ENCODE measurements at regions not wholly inside any gene's neighbourhood (a gene's known extent, or its start where the extent isn't known, plus 50 kb on each side); places are given as distances from the start of the nearest gene placed in this dataset.

DNA sequence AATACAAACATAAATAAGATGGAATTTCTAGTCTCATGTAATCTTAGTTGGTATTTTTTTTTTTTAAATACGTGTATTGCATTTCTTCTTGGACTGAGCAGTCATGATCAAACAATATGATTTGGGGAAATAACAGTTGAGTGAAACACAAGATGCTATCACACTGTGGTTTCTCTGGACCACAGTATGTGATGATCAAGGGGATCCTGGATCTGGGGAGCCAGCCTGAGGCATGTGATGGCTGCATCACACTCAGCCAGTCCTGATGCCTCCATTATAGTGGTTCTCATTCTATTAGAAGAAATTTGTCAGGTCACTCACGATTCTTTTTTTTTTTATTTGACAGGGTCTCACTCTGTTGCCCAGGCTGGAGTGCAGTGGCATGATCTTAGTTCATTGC is 495.9 kb upstream of the POT1 start:
- TF ChIP-seq EZH2 (IDR thresholded peaks at IDR 0.05; ENCODE audit: borderline replicate concordance, low read length) (no peak), CTCF (IDR thresholded peaks at IDR 0.05; ENCODE audit: low read length) (no peak)

Measured in OCI-LY1 (cell line).